Choroid plexus epithelial cell (primary cell): ENCODE measurements at regions not wholly inside any gene's neighbourhood (a gene's known extent, or its start where the extent isn't known, plus 50 kb on each side); places are given as distances from the start of the nearest gene placed in this dataset.
A peak's percentile ranks its signal among the peaks of the same experiment; 100 is the strongest.
"Not testable (repeated sequence)": the region's sequence is repeated elsewhere in the genome, so short reads cannot be mapped to it uniquely, and the experiment has no call there.

Source experiments
- DNase-seq: peaks from one replicate; pipeline ENCODE4 v3.0.0-alpha.2; 2010; ENCODE audit warnings: low read depth
- H3K4me3 ChIP-seq: 2 replicates; pipeline ENCODE4 v1.5.1; 2011; ENCODE audit warnings: low read depth, mild to moderate bottlenecking, control low read depth, low read length, moderate library complexity
- TF ChIP-seq, protein P1 (sequence below): conservative IDR thresholded peaks from 2 replicates; pipeline ENCODE4 v1.5.1; 2011; ENCODE audit warnings: low read depth, mild to moderate bottlenecking, control low read depth, inconsistent platforms, low read length, moderate library complexity

DNA sequence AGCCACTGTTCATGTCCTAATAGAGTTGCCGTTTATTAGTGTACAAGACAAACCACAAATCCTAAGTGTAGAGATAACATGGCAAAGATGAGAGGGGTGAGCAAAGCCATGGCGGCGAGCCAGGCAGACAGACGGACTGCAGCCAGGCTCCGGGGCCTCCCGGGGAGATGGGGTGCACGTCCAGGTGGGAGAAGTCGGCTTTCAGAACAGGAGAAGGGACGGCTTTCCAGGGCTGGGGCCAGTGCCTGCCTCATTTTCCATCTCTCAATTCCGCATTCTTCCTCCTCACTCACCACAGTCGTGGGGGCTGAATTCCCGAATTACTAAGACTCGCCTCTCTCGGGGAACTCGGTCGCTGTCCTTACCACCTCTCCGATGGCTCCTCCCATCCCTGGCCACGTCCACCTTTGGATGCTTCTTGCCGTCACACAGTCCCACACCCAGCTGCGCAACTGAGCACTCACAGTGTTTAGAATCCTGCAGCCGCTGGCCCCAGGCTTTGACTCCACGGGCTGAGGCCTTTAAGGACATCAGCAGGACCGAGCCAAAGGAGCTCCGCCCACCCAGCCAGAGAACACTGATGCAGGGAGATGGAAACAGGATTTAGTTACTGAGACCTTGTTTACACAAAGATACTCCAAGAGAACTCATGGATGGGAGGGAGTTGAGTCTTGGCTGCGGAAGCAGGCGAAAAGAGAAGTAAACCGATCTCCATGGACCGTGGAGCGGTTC is 59.7 kb downstream of the RNF112 start:
- peak overlapping the region; percentile 47 for H3K4me3 ChIP-seq

DNA sequence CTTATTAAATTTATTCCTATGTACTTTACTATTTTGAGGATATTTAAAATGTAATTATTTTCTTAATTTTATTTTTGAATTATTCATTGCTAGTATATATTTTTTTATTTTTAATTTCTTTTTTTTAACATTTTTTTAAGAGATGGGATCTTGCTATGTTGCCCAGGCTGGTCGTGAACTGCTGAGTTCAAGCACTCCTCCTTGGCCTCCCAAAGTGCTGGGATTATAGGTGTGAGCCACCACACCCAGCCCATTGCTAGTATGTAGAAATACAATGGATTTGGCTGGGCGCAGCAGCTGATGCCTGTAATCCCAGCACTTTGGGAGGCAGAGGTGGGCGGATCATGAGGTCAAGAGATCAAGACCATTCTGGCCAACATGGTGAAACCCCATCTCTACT is 59.2 kb upstream of the SLC47A1 start:
- DNase-seq, H3K4me3 ChIP-seq: not testable (repeated sequence)

More for the DNA sequence above, 59.7 kb downstream of the RNF112 start:
- TF ChIP-seq, protein P1, sequence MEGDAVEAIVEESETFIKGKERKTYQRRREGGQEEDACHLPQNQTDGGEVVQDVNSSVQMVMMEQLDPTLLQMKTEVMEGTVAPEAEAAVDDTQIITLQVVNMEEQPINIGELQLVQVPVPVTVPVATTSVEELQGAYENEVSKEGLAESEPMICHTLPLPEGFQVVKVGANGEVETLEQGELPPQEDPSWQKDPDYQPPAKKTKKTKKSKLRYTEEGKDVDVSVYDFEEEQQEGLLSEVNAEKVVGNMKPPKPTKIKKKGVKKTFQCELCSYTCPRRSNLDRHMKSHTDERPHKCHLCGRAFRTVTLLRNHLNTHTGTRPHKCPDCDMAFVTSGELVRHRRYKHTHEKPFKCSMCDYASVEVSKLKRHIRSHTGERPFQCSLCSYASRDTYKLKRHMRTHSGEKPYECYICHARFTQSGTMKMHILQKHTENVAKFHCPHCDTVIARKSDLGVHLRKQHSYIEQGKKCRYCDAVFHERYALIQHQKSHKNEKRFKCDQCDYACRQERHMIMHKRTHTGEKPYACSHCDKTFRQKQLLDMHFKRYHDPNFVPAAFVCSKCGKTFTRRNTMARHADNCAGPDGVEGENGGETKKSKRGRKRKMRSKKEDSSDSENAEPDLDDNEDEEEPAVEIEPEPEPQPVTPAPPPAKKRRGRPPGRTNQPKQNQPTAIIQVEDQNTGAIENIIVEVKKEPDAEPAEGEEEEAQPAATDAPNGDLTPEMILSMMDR: no peak
- peak; percentile 57 for DNase-seq

GRCh38 chr17:19475800-19476199 is 57.9 kb upstream of the SLC47A1 start:
- not testable (repeated sequence) for H3K4me3 ChIP-seq, DNase-seq

- TF ChIP-seq, protein P1: no peak
- no peak overlapping the region for H3K4me3 ChIP-seq
- DNase-seq: no peak
Measured at GRCh38 chr17:19482576-19482975, 51.1 kb upstream of the SLC47A1 start.
